ENCODE measurements at regions not wholly inside any gene's neighbourhood (a gene's known extent, or its start where the extent isn't known, plus 50 kb on each side); places are given as distances from the start of the nearest gene placed in this dataset.

DNA sequence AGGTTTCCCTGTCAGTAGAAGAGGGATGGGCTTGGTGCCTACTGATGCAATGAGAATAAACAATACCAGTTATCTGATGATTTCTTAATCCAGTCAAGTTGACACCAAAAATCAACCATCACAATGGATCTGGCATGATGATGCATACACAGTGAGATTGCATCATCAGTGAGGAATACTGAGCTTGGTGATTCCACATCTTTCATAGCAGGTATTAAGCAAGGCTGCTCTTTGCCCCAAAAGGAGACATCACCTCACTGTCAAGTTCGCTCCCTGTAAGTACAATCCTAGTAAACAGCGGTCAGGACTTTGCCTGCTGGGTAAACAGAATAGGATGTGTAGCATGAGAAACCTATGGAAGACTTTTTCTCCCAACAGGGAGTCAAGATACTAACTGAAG, 282.7 kb upstream of the CDH2 start:
- Histone ChIP-seq H3K9ac (no peak overlapping the region), H4K20me1 (ENCODE audit: insufficient read depth) (no peaks in the 10 kb centered on the region)
- TF ChIP-seq, protein P1, sequence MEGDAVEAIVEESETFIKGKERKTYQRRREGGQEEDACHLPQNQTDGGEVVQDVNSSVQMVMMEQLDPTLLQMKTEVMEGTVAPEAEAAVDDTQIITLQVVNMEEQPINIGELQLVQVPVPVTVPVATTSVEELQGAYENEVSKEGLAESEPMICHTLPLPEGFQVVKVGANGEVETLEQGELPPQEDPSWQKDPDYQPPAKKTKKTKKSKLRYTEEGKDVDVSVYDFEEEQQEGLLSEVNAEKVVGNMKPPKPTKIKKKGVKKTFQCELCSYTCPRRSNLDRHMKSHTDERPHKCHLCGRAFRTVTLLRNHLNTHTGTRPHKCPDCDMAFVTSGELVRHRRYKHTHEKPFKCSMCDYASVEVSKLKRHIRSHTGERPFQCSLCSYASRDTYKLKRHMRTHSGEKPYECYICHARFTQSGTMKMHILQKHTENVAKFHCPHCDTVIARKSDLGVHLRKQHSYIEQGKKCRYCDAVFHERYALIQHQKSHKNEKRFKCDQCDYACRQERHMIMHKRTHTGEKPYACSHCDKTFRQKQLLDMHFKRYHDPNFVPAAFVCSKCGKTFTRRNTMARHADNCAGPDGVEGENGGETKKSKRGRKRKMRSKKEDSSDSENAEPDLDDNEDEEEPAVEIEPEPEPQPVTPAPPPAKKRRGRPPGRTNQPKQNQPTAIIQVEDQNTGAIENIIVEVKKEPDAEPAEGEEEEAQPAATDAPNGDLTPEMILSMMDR (conservative IDR thresholded peaks at IDR 0.05; ENCODE audit: low read depth, low read length): no peak

DNA sequence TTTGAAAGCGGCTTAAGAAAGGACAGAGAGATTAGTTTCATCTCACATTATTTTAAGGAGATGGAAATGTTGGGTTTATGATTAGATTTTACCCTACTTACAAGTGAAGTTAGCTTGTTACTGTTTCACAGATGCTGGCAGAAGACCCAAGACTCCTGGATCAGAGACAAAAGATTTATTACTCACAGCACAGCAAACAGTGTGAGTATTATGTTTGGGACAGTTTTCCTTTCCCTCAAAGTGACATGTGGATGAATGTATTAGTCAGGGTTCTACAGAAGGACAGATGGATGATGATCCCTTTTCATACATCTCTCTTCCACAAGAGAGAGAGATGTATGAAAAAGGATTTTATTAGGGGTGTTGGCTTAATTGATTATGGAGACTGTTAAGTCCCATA, 281.8 kb upstream of the CDH2 start:
- Histone ChIP-seq H3K27ac (no peak overlapping the region), H3K79me2 (ENCODE audit: insufficient read depth, low read depth) (no peaks in the 10 kb centered on the region), H3K27me3 (ENCODE audit: insufficient read depth, low read depth) (no peaks in the 10 kb centered on the region), H2AFZ (ENCODE audit: low read depth) (no peak overlapping the region), H3K36me3 (ENCODE audit: insufficient read depth) (no peaks in the 10 kb centered on the region), H3K4me3 (IDR thresholded peaks at IDR 0.05; ENCODE audit: insufficient read depth, low read depth, low read length) (no peak overlapping the region), H3K4me1 (ENCODE audit: low read depth, poor library complexity, severe bottlenecking) (no peaks in the 10 kb centered on the region), H3K4me2 (no peak overlapping the region), H3K9ac (no peak overlapping the region), H4K20me1 (ENCODE audit: insufficient read depth) (no peaks in the 10 kb centered on the region)
- TF ChIP-seq, protein P1 (conservative IDR thresholded peaks at IDR 0.05; ENCODE audit: low read depth, low read length): no peak

More for the DNA sequence above, 282.7 kb upstream of the CDH2 start:
- H2AFZ ChIP-seq (ENCODE audit: low read depth): no peak overlapping the region
- H3K79me2 ChIP-seq (ENCODE audit: insufficient read depth, low read depth): no peaks in the 10 kb centered on the region
- H3K4me3 ChIP-seq (IDR thresholded peaks at IDR 0.05; ENCODE audit: insufficient read depth, low read depth, low read length): no peak overlapping the region
- H3K27ac ChIP-seq: no peak overlapping the region
- no peaks in the 10 kb centered on the region for H3K4me1 ChIP-seq (ENCODE audit: low read depth, poor library complexity, severe bottlenecking)
- no peaks in the 10 kb centered on the region for H3K27me3 ChIP-seq (ENCODE audit: insufficient read depth, low read depth)
- no peaks in the 10 kb centered on the region for H3K36me3 ChIP-seq (ENCODE audit: insufficient read depth)
- H3K4me2 ChIP-seq: no peak overlapping the region

DNA sequence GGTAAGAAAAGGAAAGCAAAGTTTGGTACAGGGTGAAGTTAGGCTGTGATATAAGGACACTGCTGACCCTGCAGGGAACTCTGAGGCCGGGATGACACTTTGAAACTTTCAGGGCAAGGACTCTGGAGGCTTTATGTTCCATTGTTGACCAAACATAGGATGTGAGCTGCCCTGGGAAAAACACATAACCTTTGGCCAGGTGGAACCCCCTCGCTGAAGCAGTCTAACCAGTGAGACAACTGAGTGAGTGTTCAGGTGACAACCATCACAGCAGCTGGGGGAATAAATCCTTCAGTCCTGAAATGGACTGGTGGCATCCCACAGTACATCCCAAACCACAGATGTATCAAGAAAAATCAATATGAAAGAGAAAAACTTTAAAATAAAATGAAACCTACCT, 280.9 kb upstream of the CDH2 start:
- no peak overlapping the region for H3K9ac ChIP-seq
- H3K4me1 ChIP-seq (ENCODE audit: low read depth, poor library complexity, severe bottlenecking): no peaks in the 10 kb centered on the region
- no peaks in the 10 kb centered on the region for H4K20me1 ChIP-seq (ENCODE audit: insufficient read depth)
- no peaks in the 10 kb centered on the region for H3K36me3 ChIP-seq (ENCODE audit: insufficient read depth)
- no peak overlapping the region for H2AFZ ChIP-seq (ENCODE audit: low read depth)
- TF ChIP-seq, protein P1 (conservative IDR thresholded peaks at IDR 0.05; ENCODE audit: low read depth, low read length): no peak
- H3K4me3 ChIP-seq (IDR thresholded peaks at IDR 0.05; ENCODE audit: insufficient read depth, low read depth, low read length): no peak overlapping the region
- no peaks in the 10 kb centered on the region for H3K79me2 ChIP-seq (ENCODE audit: insufficient read depth, low read depth)
- no peak overlapping the region for H3K27ac ChIP-seq
- no peak overlapping the region for H3K4me2 ChIP-seq
- H3K27me3 ChIP-seq (ENCODE audit: insufficient read depth, low read depth): no peaks in the 10 kb centered on the region

DNA sequence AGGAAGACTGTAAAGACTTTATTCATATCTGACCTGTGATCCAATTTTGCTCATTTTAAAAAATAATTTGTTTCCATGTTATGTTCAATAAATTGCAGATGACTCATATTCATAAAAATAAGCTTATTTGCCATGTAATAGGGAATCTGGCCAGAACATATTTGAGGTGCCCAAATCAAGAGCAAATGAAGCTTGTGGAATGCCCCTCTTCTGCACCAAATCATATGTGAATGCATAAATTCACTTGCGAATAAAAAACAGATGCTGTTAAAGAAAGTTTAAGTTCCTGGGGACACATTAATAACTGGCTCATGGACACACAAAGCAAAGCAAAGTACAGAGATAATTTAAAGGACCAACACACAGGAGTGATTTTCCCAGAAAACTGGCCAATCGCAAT, 279.0 kb upstream of the CDH2 start:
- H4K20me1 ChIP-seq (ENCODE audit: insufficient read depth): no peaks in the 10 kb centered on the region
- no peak overlapping the region for H3K27ac ChIP-seq
- H3K9ac ChIP-seq: no peak overlapping the region
- TF ChIP-seq, protein P1 (conservative IDR thresholded peaks at IDR 0.05; ENCODE audit: low read depth, low read length): no peak
- no peak overlapping the region for H3K4me2 ChIP-seq
- no peak overlapping the region for H2AFZ ChIP-seq (ENCODE audit: low read depth)
- H3K79me2 ChIP-seq (ENCODE audit: insufficient read depth, low read depth): no peaks in the 10 kb centered on the region
- H3K36me3 ChIP-seq (ENCODE audit: insufficient read depth): no peaks in the 10 kb centered on the region
- H3K4me3 ChIP-seq (IDR thresholded peaks at IDR 0.05; ENCODE audit: insufficient read depth, low read depth, low read length): no peak overlapping the region
- no peaks in the 10 kb centered on the region for H3K4me1 ChIP-seq (ENCODE audit: low read depth, poor library complexity, severe bottlenecking)
- H3K27me3 ChIP-seq (ENCODE audit: insufficient read depth, low read depth): no peaks in the 10 kb centered on the region
